Activated B cell treated with CpG ODN at 0.5 μM for 24 hours (primary cell): ENCODE measurements at regions not wholly inside any gene's neighbourhood (a gene's known extent, or its start where the extent isn't known, plus 50 kb on each side); places are given as distances from the start of the nearest gene placed in this dataset.

Experiments
- ATAC-seq: fragments of 200-7000 bp; cut with Tn5 transposase; one replicate; pipeline ENCODE4 v1.10.0; 2021; ENCODE audit warnings: low read depth, mild to moderate bottlenecking, moderate library complexity
- CTCF ChIA-PET: fragments of 350-600 bp; sonication (Branson Sonifier 250); formaldehyde crosslinking; loops from one replicate; lab custom pipeline; 2021; ENCODE audit warnings: antibody characterized with exemption; lab: Charles Lee
- POLR2A ChIA-PET: fragments of 350-600 bp; sonication (Branson Sonifier 250); formaldehyde crosslinking; loops from one replicate; lab custom pipeline; 2021; ENCODE audit warnings: antibody characterized with exemption; lab: Charles Lee
- DNase-seq: peaks from one replicate; pipeline ENCODE4 v3.0.0; 2022
- H3K27ac Mint-ChIP-seq: one replicate; pipeline ENCODE4 v1.8.0; 2020; ENCODE audit warnings: mixed read lengths
- H3K27me3 Mint-ChIP-seq: one replicate; pipeline ENCODE4 v1.8.0; 2021; ENCODE audit warnings: mixed read lengths
- H3K36me3 Mint-ChIP-seq: one replicate; pipeline ENCODE4 v1.8.0; 2021; ENCODE audit warnings: low read depth, mixed read lengths
- H3K4me1 Mint-ChIP-seq: one replicate; pipeline ENCODE4 v1.8.0; 2021; ENCODE audit warnings: mixed read lengths
- H3K4me3 Mint-ChIP-seq: one replicate; pipeline ENCODE4 v1.8.0; 2020; ENCODE audit warnings: mild to moderate bottlenecking, mixed read lengths
- H3K9me3 Mint-ChIP-seq: one replicate; pipeline ENCODE4 v1.8.0; 2020; ENCODE audit warnings: mixed read lengths
- intact Hi-C: fragments of 100-400 bp; cut with micrococcal nuclease; formaldehyde crosslinking; loops from one replicate; pipeline ENCODE4 v1.15.1; 2024
- TF ChIP-seq, protein P1 (sequence below): fragments of 200-600 bp; IDR thresholded peaks from one replicate; pipeline ENCODE4 v1.8.0; 2022; ENCODE audit warnings: antibody characterized with exemption, mild to moderate bottlenecking

DNA sequence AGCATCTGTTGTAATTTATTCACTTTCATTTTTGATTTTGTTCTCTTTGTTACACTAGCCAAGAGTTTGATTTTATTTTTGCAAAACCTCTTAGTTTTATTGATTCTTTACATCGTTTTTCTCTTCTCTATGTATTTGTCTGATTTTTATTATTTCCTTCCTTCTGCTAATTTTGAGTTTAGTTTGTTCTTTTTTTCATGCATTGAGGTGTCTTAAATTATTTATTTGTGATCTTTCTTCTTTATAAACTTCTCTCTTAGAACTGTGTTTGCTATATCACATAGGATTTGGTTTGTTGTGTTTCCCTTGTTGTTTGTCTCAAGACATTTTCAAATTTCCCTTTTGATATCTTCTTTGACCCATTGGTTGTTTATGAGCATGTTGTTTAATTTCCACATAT, 51.7 kb upstream of the NFKBIA start:
- CTCF ChIA-PET: no interaction called here
- H3K36me3 Mint-ChIP-seq: no peaks in the 10 kb centered on the region
- peaks cover 13% of the 10 kb centered on the region for H3K9me3 Mint-ChIP-seq
- peaks cover 11% of the 10 kb centered on the region for H3K27me3 Mint-ChIP-seq
- H3K27ac Mint-ChIP-seq: no peak overlapping the region
- ATAC-seq (no peak), DNase-seq (no peak)
- H3K4me1 Mint-ChIP-seq: no peaks in the 10 kb centered on the region
- no peak overlapping the region for H3K4me3 Mint-ChIP-seq
- POLR2A ChIA-PET: no interaction called here
- intact Hi-C loops: no loop called here
- TF ChIP-seq, protein P1, sequence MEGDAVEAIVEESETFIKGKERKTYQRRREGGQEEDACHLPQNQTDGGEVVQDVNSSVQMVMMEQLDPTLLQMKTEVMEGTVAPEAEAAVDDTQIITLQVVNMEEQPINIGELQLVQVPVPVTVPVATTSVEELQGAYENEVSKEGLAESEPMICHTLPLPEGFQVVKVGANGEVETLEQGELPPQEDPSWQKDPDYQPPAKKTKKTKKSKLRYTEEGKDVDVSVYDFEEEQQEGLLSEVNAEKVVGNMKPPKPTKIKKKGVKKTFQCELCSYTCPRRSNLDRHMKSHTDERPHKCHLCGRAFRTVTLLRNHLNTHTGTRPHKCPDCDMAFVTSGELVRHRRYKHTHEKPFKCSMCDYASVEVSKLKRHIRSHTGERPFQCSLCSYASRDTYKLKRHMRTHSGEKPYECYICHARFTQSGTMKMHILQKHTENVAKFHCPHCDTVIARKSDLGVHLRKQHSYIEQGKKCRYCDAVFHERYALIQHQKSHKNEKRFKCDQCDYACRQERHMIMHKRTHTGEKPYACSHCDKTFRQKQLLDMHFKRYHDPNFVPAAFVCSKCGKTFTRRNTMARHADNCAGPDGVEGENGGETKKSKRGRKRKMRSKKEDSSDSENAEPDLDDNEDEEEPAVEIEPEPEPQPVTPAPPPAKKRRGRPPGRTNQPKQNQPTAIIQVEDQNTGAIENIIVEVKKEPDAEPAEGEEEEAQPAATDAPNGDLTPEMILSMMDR: no peak

DNA sequence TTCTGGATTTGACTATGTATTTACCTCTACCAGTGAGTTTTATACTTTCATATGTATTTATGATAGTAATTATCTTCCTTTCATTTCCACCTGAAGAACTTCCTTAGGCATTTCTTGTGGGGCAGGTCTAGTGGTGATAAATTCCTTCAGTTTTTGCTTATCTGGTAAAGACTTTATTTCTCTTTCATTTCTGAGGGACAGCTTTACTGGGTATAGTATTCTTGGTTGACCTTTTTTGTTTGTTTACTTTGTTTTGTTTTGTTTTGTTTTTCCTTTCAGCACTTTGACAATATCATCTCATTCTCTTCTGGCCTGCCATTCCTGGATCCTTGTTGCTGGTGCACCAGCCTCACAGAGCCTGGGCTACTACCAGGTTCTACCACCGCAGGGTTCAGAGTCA, 53.9 kb upstream of the NFKBIA start:
- TF ChIP-seq, protein P1: no peak
- intact Hi-C loops: no loop called here
- H3K4me1 Mint-ChIP-seq: no peaks in the 10 kb centered on the region
- DNase-seq (no peak), ATAC-seq (no peak)
- H3K9me3 Mint-ChIP-seq: peaks cover 13% of the 10 kb centered on the region
- no peak overlapping the region for H3K27ac Mint-ChIP-seq
- ChIA-PET POLR2A (no interaction called here), CTCF (no interaction called here)
- peaks cover 11% of the 10 kb centered on the region for H3K27me3 Mint-ChIP-seq
- H3K4me3 Mint-ChIP-seq: no peak overlapping the region
- H3K36me3 Mint-ChIP-seq: no peaks in the 10 kb centered on the region

DNA sequence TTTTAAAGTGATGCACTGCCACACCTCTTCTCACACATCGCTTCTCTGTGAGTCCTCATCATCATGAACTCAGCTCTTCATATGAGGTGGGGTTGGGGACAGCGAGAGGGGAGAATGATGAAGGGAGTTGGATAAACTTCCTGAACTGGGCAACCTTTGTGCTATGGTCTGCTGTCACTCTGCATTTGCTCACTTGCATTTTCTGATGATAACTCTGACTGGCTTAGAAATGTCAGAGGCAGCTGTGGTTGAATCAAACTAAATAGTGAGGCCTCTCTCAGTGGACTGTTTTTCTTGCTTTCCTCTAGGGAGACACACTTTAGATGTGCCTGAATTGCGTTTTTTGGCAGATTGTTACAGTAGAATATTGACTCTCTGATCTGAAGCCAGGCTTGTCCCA, 55.2 kb upstream of the NFKBIA start:
- POLR2A ChIA-PET: no interaction called here
- H3K27ac Mint-ChIP-seq: no peak overlapping the region
- no peak for ATAC-seq
- CTCF ChIA-PET: interaction anchor here (0.5 kb wide), 1 partner anchor 21 kb away, joined by 3 read pairs; no protein-coding TSS in a partner anchor
- H3K9me3 Mint-ChIP-seq: peaks cover 13% of the 10 kb centered on the region
- H3K4me3 Mint-ChIP-seq: no peak overlapping the region
- H3K27me3 Mint-ChIP-seq: peaks cover 15% of the 10 kb centered on the region
- DNase-seq: no peak
- intact Hi-C loops: no loop called here
- H3K36me3 Mint-ChIP-seq: no peaks in the 10 kb centered on the region
- H3K4me1 Mint-ChIP-seq: no peaks in the 10 kb centered on the region
- TF ChIP-seq, protein P1: no peak

DNA sequence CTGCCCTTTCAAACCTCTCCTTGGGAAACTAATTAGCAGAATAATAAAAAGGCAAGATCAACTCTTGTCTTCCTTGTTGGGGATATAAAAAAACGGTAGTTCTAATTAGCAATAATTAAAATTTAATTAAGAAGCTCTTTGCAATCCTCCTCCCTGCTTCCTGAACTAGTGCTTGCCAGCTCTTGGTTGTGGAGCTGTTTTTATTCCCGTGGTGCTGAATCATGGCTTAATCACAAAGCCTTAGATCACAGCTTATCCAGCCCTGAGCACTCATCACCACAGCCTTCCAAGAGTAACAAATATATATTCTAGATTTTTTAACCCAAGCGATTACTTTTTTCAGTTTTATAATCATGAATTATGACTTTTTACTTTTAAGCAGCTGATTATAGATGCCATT, 63.2 kb upstream of the INSM2 start:
- POLR2A ChIA-PET: no interaction called here
- no peak for ATAC-seq

DNA sequence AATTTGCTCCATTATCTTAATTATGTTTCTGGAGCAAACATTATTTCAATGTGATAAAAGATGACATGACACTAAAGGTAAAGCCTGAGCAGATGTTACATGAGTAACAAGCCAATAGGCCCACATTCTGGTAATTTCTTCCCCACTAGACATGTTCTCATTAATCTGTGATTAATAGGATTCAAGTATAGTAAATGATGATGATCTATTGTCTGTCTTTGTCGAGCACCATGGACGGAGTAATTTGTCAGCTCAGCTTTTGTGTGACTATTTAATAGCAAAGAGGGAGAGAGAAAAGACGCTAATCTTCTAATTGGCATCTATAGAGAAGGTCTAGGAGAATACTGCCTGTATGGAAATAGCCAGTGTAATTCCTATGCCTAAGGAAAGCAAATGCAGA, 62.2 kb upstream of the INSM2 start:
- CTCF ChIA-PET: no interaction called here

More for the DNA sequence above, 63.2 kb upstream of the INSM2 start:
- Mint-ChIP-seq H3K9me3 (peaks cover 5% of the 10 kb centered on the region), H3K4me3 (no peak overlapping the region), H3K27ac (no peak overlapping the region), H3K4me1 (no peaks in the 10 kb centered on the region), H3K27me3 (peaks cover 18% of the 10 kb centered on the region), H3K36me3 (no peaks in the 10 kb centered on the region)
- intact Hi-C loops: no loop called here
- CTCF ChIA-PET: no interaction called here
- TF ChIP-seq, protein P1: no peak
- DNase-seq: no peak

More for the DNA sequence above, 62.2 kb upstream of the INSM2 start:
- no peaks in the 10 kb centered on the region for H3K36me3 Mint-ChIP-seq
- intact Hi-C loops: no loop called here
- H3K27ac Mint-ChIP-seq: no peak overlapping the region
- peaks cover 14% of the 10 kb centered on the region for H3K27me3 Mint-ChIP-seq
- no peak overlapping the region for H3K4me3 Mint-ChIP-seq
- ATAC-seq (no peak), DNase-seq (no peak)
- POLR2A ChIA-PET: no interaction called here
- TF ChIP-seq, protein P1: no peak
- no peaks in the 10 kb centered on the region for H3K4me1 Mint-ChIP-seq
- H3K9me3 Mint-ChIP-seq: no peaks in the 10 kb centered on the region
